HG03442 (cell line): ENCODE measurements at regions not wholly inside any gene's neighbourhood (a gene's known extent, or its start where the extent isn't known, plus 50 kb on each side); places are given as distances from the start of the nearest gene placed in this dataset.
A peak's percentile ranks its signal among the peaks of the same experiment; 100 is the strongest.
"Not testable (repeated sequence)": the region's sequence is repeated elsewhere in the genome, so short reads cannot be mapped to it uniquely, and the experiment has no call there.

Experiments
- ATAC-seq: cut with Tn5 transposase; IDR thresholded peaks from one replicate; pipeline ENCODE4 v1.9.1; 2021; ENCODE audit warnings: mild to moderate bottlenecking, moderate library complexity; ENCODE audit not compliant: unreplicated experiment

DNA sequence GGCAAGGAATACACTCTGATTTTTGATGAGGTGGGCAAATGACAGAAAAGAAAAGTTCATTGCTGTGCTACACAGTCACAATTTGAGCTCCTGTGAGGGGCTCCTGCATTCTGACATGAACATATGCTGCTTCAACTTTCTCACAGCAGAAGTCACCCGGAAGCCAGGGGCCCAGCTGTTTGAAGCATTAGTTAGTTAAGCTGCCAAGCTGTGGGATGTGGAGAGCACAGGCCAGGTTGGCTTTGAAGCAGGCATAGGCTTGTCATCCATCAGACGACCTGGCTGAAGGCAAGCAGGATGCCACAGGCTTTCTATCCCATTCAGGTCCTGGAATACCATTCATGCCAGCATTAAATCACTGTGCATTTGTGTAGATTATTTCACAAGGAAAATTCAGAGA, 63.1 kb downstream of the MTNR1B start:
- no peak for ATAC-seq

DNA sequence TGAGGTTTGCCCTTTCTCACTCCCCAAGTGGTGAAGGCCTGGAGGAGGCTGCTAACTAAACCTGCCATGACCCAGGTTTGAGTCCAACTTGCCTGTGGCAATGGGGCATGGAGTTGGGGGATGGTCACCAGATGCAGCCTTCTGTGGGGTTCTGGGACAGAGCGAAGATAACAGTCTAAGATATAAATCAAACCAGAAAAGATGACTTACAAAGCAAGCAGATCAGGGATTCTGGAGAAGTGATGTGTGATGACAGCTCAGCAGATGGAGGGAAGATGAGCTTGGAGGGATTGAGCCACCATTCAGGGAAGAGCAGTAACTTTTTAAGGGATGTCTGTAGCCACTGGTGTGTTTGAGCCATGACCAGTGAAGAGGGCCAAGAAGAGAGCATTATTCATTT, 63.6 kb downstream of the MTNR1B start:
- ATAC-seq, result no peak

GRCh38 chr11:93034031-93034722, 64.7 kb downstream of the MTNR1B start:
- ATAC-seq, result no peak

- ATAC-seq, result no peak
Observed at GRCh38 chr11:93034723-93035039, 65.2 kb downstream of the MTNR1B start.

GRCh38 chr11:93038521-93038920, 69.1 kb downstream of the MTNR1B start:
- no peak for ATAC-seq

DNA sequence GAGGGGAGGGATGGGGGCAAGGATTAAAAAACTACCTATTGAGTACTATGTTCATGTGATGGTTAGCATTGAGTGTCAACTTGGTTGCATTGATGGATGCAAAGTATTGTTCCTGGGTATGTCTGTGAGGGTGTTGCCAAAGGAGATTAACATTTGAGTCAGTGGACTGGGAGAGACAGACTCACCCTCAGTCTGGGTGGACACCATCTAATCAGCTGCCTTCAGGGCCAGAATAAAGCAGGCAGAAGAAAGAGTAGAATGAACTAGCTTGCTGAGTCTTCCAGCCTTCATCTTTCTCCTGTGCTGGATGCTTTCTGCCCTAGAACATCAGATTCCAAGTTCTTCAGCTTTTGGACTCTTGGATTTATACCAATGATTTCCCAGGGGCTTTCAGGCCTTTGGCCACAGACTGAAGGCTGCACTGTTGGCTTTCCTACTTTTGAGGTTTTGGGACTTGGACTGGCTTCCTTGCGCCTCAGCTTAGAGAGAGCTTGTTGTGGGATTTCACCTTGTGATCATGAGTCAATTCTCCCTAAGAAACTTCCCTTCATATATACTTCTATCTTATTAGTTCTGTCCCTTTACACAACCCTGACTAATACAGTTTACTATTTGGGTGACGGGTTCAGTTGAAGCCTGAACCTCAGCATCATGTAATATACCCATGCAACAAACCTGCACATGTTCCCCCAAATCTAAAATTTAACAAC, 70.2 kb downstream of the MTNR1B start:
- ATAC-seq, result no peak

GRCh38 chr11:93041682-93042081, 72.2 kb downstream of the MTNR1B start:
- no peak for ATAC-seq

DNA sequence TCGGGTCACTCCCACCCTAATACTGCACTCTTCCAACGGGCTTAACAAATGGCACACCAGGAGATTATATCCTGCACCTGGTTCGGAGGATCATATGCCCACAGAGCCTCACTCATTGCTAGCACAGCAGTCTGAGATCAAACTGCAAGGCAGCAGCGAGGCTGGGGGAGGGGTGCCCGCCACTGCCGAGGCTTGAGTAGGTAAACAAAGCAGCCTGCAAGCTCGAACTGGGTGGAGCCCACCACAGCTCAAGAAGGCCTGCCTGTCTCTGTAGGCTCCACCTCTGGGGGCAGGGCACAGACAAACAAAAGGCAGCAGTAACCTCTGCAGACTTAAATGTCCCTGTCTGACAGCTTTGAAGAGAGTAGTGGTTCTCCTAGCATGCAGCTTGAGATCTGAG, 73.7 kb downstream of the MTNR1B start:
- not testable (repeated sequence) for ATAC-seq

DNA sequence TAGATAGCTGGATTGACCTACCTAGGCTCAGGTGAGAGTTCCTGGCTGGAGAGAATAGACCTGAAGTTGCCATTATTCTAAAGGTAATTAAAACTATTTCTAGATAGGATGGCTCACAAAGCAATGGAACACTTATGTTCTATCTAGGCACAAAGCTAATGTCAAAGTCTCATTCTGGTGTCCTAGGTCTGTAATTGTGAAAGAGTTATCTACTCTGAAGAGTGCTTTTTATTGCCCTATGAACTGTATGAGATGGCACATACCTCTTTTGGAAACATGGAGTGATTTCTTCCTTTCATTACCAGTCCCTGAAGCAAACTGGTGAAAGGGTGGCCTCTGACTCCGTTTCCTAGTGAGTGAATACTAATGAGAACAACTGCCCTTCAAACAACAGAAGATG, 80.3 kb downstream of the MTNR1B start:
- no peak for ATAC-seq

GRCh38 chr11:93051186-93051585, 81.7 kb downstream of the MTNR1B start:
- no peak for ATAC-seq

DNA sequence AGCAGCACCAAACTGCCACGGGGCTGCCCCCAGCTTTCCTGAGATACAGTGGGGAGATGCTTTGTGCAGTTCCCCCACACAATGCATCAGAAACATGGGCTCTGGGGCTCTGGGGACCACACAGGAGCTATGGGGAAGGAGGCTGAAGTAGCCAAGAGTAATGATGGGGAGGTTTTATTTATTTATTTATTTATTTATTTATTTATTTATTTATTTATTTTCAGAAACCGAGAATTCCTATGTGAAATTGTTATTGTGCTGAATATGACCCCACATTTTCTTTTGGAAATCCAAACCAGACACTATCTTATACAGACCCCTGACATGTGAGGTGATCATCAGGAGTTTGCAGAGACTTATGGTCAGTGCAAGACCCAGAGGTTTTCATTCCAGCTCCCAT, 84.4 kb downstream of the MTNR1B start:
- no peak for ATAC-seq

- ATAC-seq, result no peak
Observed at GRCh38 chr11:93054279-93054678, 84.8 kb downstream of the MTNR1B start.

DNA sequence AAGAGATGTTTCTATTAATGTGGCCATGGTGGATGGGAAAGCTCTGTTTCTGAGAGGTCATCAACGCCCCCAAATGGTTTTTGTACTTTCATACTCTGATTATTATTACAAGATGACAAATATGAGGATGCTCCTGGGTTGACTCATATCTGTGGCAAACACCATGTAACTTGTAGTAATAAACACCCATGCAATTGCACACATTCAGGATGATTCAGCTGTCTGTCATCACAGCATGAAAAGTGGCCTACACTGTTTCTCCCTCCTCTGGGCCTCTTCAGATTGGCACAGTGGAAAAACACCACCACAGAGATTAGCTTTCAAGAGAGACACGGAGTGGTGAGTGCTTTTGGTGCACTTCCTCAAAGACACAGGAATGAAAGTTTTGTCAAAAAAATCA, 85.4 kb downstream of the MTNR1B start:
- ATAC-seq, result peak; percentile 92

GRCh38 chr11:93059117-93059957, 89.9 kb downstream of the MTNR1B start:
- no peak for ATAC-seq

DNA sequence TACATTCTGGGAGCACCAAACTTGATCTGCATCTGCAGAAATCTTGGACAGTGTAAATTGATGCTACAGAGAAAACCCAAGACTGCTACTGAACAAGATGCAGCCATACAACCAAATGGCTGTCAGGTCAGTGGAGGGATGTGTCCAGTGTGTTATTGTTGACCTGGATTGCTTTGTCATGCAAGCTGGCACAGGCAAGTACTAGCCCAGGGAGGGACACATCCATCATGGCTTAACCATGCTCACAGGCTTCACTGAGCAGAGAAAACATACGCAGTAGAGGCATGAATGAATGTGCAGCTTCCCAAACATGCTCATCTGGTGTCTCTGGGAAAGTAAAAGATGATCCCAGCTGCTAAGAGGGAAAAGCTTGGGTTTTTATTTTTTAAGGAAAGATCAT, 93.6 kb downstream of the MTNR1B start:
- no peak for ATAC-seq

- ATAC-seq, result not testable (repeated sequence)
Observed at GRCh38 chr11:93065074-93065674, 95.7 kb downstream of the MTNR1B start.

DNA sequence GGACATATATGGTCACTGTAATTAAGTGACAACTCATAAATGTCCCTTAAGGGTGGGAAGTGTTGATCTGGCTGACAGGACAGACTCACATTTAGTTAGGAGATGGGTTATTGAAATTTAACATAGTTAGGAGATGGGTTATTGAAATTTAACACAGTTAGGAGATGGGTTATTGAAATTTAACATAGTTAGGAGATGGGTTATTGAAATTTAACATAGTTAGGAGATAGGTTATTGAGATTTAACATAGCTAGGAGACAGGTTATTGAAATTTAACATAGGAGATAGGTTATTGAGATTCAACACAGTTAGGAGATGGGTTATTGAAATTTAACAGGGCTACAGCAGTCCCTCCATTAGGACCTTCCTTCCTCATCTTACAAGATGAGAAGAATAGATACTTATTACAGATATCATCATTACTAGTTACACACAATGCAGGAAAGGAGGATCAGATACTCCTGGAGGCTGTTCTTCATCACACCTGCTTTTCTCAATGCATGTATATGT, 98.5 kb downstream of the MTNR1B start:
- no peak for ATAC-seq

DNA sequence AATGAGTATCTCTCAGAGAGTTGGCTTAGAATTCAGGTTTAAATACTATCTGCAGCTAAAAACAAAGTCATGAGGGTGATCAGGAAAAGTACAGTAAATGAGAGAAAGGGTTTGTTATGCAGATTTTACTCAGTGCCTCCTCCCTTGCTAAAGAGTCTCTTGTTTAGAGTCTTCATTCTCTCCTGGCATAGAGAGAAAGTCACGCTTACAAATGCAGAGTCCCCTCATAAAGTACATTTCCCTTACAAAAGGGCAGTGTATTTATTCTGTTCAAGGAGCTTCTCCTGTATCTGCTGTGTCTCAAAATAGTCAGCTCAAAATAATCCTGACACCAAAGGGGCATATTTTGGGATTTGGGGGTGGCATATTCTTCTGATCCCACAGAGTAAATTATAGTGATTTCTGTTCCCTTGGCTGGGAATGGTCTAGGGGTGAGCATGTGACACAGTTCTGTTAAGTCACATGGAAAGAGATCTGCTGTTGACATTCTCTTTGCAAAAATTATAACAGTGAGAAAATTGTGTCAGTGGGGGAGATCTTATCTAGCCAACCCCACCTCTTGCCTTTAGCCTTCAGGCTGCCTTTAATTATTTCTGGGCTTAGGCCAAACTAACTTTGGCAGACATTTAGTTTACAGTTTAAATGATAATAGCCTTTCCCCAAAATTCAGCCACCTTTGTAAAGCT, 102.9 kb downstream of the MTNR1B start:
- ATAC-seq, result no peak

GRCh38 chr11:93073026-93073425, 103.6 kb downstream of the MTNR1B start:
- no peak for ATAC-seq

DNA sequence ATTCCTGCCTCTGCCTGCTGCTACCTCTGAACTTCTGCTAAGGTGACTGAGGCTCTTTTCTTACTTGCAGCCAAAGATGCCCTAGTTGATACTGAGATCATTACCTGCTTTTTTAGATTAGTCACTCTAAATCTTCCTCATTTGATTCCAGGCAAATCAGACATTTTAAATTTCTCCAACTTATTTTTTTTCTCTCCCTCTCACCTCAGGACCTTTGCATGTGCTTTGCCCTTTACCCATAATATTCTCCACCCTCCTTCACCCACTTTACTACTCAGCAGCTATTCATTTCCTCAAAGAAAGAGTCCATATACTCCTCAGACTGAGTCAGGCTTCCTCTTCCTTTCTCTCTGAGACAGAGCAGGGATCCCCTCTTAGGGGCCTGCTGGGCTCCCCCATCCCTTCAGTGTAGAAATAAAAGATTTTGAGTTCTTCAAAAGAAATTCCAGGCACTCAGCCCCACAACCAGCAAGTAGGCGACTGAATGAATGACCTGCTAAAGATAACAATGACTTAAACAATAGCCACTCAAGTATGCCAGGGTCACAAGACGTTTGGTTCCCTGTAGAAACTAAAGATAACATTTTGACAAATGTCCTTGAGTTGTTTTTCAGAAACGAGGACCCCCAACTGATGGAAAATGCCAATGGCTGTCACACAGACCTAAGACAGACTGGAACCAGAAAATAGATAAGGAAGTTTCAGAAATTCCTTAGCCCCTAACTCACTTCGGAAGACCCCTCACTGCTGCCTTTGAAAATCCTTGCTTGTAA, 104.2 kb downstream of the MTNR1B start:
- ATAC-seq, result no peak
